GM19455 (cell line): ENCODE measurements at regions not wholly inside any gene's neighbourhood (a gene's known extent, or its start where the extent isn't known, plus 50 kb on each side); places are given as distances from the start of the nearest gene placed in this dataset.

Experiments used
- ATAC-seq: cut with Tn5 transposase; IDR thresholded peaks from one replicate; pipeline ENCODE4 v1.9.1; 2021; ENCODE audit not compliant: unreplicated experiment

DNA sequence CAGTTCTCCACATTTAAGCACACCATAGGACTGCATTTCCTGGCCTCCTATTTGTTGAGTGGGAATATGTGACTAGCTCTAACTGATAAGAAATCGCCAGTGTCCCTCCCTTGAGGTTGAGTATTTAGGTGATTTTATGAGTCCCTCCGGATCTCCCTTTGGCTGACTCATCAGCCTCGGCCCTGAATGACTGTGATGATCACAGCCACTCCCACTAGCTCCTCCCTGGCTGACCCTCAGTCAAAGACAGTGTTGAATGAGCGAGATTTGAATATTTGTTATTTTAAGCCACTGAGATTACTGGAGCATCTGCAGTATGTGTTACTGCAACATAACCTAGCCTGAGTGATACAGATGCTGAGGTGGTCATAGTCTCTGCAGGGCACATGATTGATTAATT lies 515.3 kb downstream of the EPHB1 start:
- no peak for ATAC-seq

DNA sequence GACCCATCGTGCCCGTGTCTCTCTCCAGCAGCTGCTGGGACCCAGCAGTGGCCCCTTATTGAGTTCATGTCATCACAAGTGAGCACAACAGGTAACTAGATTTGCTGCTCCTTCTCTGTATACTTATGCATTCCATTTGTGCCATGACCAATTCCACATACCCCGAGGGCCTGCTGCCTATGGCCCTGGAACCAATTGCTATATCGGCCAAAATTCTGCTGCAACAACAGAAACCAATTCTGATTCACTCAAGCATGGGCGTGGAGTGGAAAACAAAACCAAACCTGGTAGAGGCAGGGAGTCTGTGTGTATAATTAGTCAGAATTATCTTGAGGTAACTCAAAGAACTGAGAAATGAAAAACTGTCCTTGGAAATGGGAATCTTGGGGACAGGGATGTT lies 516.6 kb downstream of the EPHB1 start:
- no peak for ATAC-seq

DNA sequence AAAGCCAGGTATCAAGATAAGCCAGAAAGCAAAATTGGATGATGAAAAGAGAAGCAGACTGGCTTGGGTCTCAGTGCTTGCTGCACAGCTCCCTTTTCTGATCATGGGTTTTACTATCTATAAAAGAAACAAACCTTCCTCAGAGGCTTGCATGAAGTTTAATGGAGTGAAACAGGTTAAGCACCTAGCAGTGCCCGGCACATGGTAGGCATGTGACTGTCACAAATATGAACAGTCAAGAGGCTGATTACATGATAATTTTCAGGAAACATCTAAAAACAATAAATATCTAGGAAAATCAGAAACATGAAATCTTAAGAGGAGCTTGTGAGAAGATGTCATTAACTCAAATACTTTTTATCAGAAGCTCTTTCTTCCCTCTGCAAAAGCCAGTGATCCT lies 519.2 kb downstream of the EPHB1 start:
- no peak for ATAC-seq

DNA sequence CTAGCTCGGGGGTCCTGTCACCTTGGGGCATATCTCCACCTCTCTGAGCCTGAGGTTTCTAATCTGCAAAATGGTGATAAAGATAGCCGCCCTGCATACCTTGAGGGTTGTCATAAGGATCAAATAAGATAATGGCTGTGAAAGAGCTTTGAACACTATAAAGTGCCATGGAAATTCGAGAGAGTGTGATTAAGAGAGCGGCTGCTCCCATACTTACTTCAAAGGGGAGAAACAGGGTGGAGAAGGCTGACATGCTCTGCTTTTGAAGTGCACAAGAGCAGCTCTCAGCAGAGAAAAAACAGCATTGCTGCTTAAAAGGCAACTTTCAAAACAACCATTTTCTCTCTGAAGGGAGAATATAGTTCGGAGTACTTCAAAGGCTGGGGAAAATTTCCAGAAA lies 529.2 kb downstream of the EPHB1 start:
- ATAC-seq: no peak

- no peak for ATAC-seq
Measured at GRCh38 chr3:135325096-135325495, 530.0 kb downstream of the EPHB1 start.

DNA sequence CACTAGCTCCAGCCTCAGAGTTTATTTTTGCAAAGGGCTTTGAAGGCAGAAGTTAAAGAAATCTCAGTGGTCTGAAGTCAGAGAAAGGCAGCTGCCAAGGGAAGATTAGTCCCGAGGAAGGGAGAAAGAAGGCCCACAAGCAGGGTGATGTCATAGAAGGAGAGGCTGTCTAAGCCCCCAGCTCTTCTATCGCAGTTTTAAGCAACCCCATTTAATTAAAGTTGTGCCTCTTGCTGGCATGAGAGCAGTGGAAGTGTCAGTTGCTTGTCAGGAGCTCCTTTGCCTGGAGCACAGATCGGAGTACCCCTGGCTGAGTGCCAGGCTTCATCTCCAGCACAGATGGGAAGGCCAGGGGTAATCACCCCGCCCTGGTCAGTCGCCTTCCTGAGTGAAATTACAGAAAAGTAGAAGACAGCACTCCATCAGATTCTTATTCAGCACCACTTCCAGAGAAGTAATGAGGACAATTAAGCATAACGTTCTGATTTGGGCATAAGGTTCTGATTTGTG lies 530.7 kb downstream of the EPHB1 start:
- no peak for ATAC-seq

GRCh38 chr3:135326851-135327250 lies 531.8 kb downstream of the EPHB1 start:
- no peak for ATAC-seq

GRCh38 chr3:135328036-135328435 lies 533.0 kb downstream of the EPHB1 start:
- no peak for ATAC-seq

GRCh38 chr3:135329479-135329878 lies 534.4 kb downstream of the EPHB1 start:
- no peak for ATAC-seq

DNA sequence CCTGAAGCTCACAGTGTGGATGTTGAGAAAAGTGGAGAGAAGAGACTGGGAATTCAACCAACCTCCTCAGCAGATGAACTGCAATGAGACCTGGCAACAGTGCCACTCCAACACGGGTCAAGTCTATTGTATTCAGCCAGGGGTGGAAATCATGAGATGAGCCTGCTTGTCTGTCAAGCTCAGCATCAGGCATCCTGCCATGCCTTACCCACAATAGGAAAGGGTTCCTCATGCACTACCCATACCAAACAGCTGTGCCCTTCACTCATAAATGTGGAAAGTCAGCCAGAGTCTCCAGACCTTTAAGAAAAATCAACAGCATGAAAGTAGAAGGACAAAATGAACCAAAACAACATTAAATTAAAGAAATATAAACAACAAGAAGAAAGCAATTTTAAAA lies 542.1 kb downstream of the EPHB1 start:
- ATAC-seq: no peak

DNA sequence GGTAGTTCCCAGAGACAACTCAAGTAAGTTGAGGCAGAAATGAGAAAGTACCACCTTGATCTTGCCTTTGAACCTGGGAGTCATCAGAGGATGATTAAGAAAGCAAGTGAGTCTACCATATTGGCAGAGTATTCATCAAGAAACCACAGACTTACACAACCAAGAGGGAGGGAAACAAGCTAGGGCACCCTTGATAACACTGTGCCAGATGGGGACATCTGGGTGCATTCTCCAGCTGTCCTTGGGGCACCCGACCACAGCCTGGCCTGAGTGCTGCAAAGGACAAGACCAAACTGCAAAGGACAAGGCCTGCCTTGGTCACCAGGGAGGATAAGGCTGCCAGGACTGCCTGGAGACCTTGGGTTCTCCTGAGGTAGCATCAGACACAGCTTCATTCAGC lies 553.6 kb downstream of the EPHB1 start:
- ATAC-seq: no peak

DNA sequence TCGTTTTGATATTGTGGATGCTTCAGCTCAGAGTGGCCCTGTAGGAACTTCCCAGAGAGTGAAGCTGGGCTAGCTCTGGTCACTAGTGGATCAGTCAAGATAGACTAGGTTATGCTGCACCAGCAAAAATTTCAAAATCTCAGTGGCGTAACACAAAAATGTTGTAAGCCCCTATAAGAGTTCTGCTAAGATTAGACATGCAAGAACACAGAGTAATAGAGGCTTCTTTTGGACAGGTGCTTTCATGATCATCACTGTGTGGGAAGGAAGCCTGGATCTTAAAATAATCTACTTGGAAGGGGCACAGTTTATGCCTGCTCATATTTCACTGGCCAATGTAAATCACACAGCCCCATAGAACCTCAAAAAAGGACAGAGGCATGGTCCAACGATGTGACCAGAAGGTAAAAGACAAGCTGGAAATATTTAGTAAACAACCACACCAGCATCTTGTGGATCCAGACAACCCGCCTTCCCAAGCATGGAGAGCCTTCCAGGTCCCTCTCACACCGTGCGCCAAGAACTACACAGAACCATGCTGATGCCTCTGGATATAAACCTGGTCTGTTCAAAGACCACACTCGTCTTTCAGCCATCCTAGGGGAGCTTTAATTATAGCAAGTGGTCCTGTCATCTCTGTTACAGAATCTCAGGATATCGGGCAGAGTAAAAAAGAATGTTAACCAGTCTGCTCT lies 554.3 kb downstream of the EPHB1 start:
- no peak for ATAC-seq

- ATAC-seq: no peak
Measured at GRCh38 chr3:135352213-135352612, 557.2 kb downstream of the EPHB1 start.

DNA sequence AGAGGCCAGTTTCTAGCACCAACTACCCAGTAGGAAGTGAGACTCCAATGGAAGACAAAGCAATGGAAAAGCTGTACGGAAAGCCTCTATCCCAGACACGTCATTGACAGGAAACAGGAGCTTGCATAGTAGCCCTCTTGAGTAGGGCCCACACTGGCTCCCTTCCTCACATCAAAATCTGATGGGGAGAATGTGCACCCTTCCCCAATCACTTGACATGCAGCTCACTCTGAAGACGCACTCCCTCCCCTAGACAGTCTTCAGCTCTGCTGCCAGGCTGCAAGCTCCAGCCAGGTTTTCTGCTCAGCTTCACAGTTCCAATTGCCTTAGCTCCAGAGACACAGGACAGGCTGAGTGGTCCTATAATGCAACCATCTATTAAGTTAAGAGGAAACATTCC lies 567.8 kb downstream of the EPHB1 start:
- ATAC-seq: no peak

GRCh38 chr3:135364676-135365075 lies 569.6 kb downstream of the EPHB1 start:
- ATAC-seq: no peak

- ATAC-seq: no peak
Measured at GRCh38 chr3:135366816-135367215, 571.8 kb downstream of the EPHB1 start.

DNA sequence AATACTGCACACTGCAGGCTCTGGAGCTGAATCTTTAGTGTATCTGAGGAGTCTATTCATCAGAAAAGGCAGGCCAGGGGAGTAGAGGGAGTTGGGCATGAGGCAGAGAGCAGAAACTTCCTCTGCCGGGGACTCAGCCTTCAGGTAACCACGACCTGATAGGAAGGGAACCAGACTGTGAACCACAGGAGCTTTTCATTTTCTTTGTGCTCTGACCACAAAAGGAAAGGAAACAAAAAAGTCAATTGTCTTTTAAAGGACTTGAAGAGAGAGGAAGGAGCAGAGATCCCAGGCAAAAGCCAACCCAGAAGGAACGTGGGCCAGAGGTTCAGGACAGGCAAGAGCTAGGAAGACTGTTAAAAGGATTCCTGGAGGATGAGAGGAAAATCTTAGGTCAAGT lies 573.3 kb downstream of the EPHB1 start:
- ATAC-seq: no peak

- no peak for ATAC-seq
Measured at GRCh38 chr3:135368781-135369180, 573.7 kb downstream of the EPHB1 start.

DNA sequence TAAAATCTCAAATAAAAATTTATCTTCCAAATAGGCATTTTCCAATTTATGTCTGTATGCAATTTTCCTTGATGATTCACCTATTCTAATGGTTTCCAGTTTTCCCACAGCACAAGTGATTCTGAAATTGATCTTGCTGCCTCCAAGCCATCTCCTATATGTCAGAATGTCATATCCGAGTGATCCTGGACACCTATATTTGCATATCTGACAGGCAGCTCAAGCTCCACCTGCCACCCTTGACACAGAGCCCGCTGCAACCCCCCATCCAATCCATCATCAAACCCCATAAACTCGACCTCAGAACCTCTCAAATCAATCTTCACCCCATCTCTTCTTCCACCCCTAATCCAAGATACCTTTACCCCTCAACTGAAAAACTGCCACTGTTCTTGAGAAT lies 579.5 kb downstream of the EPHB1 start:
- ATAC-seq: no peak

DNA sequence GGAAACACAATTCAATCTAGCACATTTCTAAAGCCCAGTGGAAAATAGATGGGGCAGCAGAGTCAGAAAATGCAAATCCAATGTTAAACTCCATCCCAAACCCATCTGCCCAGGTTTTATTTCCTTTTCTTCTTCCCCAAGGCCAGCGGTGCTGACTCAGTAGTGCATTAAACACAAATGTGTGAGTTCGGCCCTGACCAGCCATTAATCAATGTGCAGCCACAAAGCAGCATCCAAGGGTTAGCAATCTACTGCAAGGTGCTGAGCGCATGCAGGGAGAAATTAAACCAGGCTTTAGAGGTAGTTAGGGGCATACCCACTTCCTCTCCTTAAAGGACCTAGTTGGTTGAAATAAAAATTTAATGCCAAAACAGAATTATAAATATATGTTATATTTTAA lies 583.3 kb upstream of the PPP2R3A start:
- ATAC-seq: no peak

DNA sequence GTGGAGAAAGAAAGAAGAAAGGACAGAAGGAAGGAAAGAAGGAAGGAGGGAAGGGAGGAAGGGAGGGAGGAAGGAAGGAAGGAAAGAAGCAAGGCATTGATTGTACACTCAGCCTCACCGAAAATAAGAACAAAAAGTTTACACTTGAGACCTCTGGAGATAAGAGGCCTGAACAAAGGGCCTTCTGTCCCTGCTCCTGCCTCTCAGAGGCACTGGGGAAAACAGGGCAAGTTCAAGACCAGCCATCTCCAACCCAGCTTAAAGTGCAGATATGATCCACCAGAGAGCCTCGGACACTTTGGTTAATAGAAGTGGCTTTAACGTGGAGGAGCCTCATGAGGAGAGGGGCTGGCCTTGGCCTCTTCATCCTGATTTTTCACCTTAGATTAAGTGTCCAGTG lies 582.9 kb upstream of the PPP2R3A start:
- no peak for ATAC-seq

DNA sequence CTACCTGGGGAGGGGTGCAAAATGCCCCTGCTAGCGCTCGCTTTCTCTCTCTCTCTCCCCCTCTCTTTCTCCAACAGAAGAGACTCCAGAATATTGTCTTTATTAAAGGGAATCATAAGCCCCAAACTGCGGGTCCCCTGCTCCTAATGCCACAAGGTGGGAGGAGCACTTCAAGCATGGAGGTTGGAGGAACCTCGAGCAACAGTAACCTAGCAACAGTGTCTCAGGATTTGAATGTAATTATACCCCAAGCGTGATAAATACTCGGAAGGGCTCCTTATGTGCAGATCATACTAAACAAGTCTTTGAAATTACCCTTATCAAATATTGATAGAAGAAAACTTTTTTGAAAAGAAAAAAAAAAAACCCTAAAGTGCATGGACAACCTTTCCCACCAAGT lies 582.2 kb upstream of the PPP2R3A start:
- no peak for ATAC-seq

DNA sequence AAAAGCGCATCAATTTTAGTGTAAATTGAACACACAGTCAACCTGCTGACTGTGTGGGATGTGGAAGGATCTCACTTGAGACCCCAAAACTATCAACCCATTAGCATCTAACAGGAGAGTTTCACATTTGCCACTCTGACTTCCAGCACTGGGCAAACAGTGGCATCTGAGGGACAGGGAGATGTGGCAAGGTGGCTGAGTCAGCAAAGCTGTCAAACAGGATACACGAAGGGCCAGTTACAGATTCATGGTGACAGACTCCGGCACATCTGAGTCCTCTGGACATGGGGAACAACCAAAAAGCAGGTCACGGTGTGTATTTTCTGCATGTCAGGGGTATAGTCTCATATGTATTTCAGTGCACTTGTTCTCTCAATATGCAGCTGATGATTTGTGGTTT lies 573.4 kb upstream of the PPP2R3A start:
- ATAC-seq: no peak
